ENCODE measurements at regions not wholly inside any gene's neighbourhood (a gene's known extent, or its start where the extent isn't known, plus 50 kb on each side); places are given as distances from the start of the nearest gene placed in this dataset.

- no peak overlapping the region for H3K9ac ChIP-seq (ENCODE audit: low read depth, low read length)
- H3K4me3 ChIP-seq (ENCODE audit: low read depth, low read length) = no peak overlapping the region
- H3K27me3 ChIP-seq (ENCODE audit: control insufficient read depth, insufficient read depth, low read length) = no peaks in the 10 kb centered on the region
- no peaks in the 10 kb centered on the region for H3K9me3 ChIP-seq (ENCODE audit: control insufficient read depth, insufficient read depth, low read length)
- no peaks in the 10 kb centered on the region for H3K4me1 ChIP-seq (ENCODE audit: control insufficient read depth, insufficient read depth, low read length)
- H3K36me3 ChIP-seq (ENCODE audit: control insufficient read depth, insufficient read depth, low read length) = no peaks in the 10 kb centered on the region
Measured at GRCh38 chr9:88803546-88804253, 187.6 kb upstream of the S1PR3 start.

DNA sequence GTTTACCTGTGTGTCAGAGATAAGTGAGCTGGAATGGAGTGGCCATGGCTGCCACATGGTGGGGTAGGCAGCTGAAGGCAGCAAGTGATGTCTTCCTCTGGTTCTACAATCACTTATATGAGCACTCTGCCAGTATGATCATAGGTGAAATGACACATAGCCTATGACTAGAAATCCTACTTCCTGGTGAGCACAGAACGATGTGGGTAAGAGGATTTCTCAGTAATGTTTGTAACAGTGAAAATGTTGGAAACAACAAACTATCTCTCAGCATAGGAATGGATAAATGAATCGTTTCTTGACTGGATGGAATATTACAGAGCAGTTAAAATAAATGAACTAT, 187.0 kb upstream of the S1PR3 start:
- H3K4me3 ChIP-seq (ENCODE audit: low read depth, low read length) = no peak overlapping the region
- no peaks in the 10 kb centered on the region for H3K9me3 ChIP-seq (ENCODE audit: control insufficient read depth, insufficient read depth, low read length)
- H3K27me3 ChIP-seq (ENCODE audit: control insufficient read depth, insufficient read depth, low read length) = no peaks in the 10 kb centered on the region
- no peak overlapping the region for H3K9ac ChIP-seq (ENCODE audit: low read depth, low read length)
- H3K4me1 ChIP-seq (ENCODE audit: control insufficient read depth, insufficient read depth, low read length) = no peaks in the 10 kb centered on the region
- H3K36me3 ChIP-seq (ENCODE audit: control insufficient read depth, insufficient read depth, low read length) = no peaks in the 10 kb centered on the region

DNA sequence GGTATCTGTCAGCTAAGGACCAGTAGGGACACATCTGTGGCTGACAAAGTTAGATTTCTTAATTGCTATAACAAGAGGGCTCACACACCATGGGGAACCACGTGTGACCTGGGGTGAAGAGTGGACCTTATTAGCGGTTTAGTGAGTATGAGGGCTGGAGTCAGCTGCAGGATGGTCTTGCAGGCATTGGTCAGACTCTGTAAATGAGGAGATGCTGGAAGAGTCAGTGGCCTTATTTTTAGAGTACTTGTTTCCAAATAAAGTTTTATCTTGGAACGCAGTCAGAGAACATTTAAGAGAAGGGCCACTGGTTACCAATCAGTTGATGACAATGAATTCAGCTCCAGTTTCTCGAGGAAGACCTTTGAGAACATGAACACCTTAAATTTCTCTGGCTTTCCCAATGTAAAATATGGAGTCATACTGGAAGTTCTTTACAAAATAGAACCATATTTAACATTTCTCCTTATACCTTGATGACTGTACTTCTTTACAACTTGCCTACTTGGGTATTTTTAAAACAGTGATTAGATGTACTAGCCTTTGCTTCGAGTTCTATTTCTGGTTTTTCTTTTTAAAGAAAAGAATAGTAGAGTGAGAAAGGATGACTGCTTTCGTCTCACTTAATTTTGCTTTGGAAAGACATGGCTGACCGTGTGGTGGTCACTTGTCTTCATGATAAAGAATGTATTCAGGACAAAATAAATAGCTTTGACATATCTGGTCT, 185.9 kb upstream of the S1PR3 start:
- H3K9me3 ChIP-seq (ENCODE audit: control insufficient read depth, insufficient read depth, low read length) = no peaks in the 10 kb centered on the region
- no peaks in the 10 kb centered on the region for H3K27me3 ChIP-seq (ENCODE audit: control insufficient read depth, insufficient read depth, low read length)
- no peaks in the 10 kb centered on the region for H3K4me1 ChIP-seq (ENCODE audit: control insufficient read depth, insufficient read depth, low read length)
- H3K9ac ChIP-seq (ENCODE audit: low read depth, low read length) = no peak overlapping the region
- no peak overlapping the region for H3K4me3 ChIP-seq (ENCODE audit: low read depth, low read length)
- no peaks in the 10 kb centered on the region for H3K36me3 ChIP-seq (ENCODE audit: control insufficient read depth, insufficient read depth, low read length)

DNA sequence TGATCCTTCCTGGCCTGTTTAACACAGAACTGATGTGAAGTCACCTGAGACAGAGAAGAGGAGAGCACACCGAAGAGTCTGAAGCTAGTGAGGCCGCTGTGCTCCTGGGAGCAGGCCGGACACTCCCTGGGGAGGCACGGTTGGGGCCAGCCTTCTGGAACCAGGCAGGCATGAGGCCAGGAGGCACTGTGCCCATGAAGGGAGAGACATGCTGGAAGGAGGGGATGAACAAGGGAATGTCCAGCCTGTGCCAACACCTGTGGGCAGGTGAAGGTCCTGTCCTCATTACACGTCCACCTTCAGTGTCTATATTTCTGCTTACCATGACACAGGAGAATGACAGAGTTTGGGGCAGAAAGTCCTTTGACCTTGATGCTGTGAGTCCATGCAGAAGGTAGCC, 183.8 kb upstream of the S1PR3 start:
- H3K9me3 ChIP-seq (ENCODE audit: control insufficient read depth, insufficient read depth, low read length) = no peaks in the 10 kb centered on the region
- H3K36me3 ChIP-seq (ENCODE audit: control insufficient read depth, insufficient read depth, low read length) = no peaks in the 10 kb centered on the region
- H3K9ac ChIP-seq (ENCODE audit: low read depth, low read length) = no peak overlapping the region
- H3K27me3 ChIP-seq (ENCODE audit: control insufficient read depth, insufficient read depth, low read length) = no peaks in the 10 kb centered on the region
- no peak overlapping the region for H3K4me3 ChIP-seq (ENCODE audit: low read depth, low read length)
- H3K4me1 ChIP-seq (ENCODE audit: control insufficient read depth, insufficient read depth, low read length) = no peaks in the 10 kb centered on the region

GRCh38 chr9:88808019-88808656, 183.1 kb upstream of the S1PR3 start:
- H3K9me3 ChIP-seq (ENCODE audit: control insufficient read depth, insufficient read depth, low read length) = no peaks in the 10 kb centered on the region
- no peak overlapping the region for H3K9ac ChIP-seq (ENCODE audit: low read depth, low read length)
- no peaks in the 10 kb centered on the region for H3K36me3 ChIP-seq (ENCODE audit: control insufficient read depth, insufficient read depth, low read length)

DNA sequence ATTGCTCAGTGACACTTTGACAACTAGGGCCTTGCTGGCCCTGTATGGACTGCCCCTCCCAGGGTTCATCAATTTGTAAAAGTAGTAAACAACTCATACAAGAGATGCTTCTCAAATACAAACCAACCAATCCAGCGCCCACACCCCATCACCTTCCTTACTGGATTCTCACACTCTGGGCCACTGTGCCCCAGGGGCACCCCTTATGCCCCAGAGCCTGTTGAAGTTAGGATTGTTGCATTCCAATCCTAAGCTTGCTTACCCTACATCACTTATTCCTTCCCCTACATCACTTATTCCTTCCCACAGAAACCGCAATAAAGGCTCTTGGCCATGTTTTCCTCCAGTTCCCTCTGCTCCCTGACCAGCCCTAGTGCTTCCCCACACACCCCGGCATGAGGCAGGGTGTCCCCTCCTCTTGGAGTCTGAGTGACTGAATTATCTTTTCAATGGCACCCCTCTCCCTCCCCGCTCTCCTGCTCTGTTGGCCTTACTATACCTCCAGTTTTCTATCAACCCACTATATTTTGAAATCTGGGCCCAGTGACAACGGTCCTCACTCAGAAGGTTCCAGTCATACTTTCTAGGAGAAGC, 182.4 kb upstream of the S1PR3 start:
- H3K36me3 ChIP-seq (ENCODE audit: control insufficient read depth, insufficient read depth, low read length) = no peaks in the 10 kb centered on the region
- H3K9me3 ChIP-seq (ENCODE audit: control insufficient read depth, insufficient read depth, low read length) = no peaks in the 10 kb centered on the region
- no peak overlapping the region for H3K4me3 ChIP-seq (ENCODE audit: low read depth, low read length)
- no peaks in the 10 kb centered on the region for H3K27me3 ChIP-seq (ENCODE audit: control insufficient read depth, insufficient read depth, low read length)
- no peak overlapping the region for H3K9ac ChIP-seq (ENCODE audit: low read depth, low read length)
- H3K4me1 ChIP-seq (ENCODE audit: control insufficient read depth, insufficient read depth, low read length) = no peaks in the 10 kb centered on the region

More at GRCh38 chr9:88808019-88808656, 183.1 kb upstream of the S1PR3 start:
- H3K4me3 ChIP-seq (ENCODE audit: low read depth, low read length) = no peak overlapping the region
- no peaks in the 10 kb centered on the region for H3K4me1 ChIP-seq (ENCODE audit: control insufficient read depth, insufficient read depth, low read length)
- H3K27me3 ChIP-seq (ENCODE audit: control insufficient read depth, insufficient read depth, low read length) = no peaks in the 10 kb centered on the region

- Histone ChIP-seq H3K36me3 (ENCODE audit: control insufficient read depth, insufficient read depth, low read length) (no peaks in the 10 kb centered on the region), H3K9me3 (ENCODE audit: control insufficient read depth, insufficient read depth, low read length) (no peaks in the 10 kb centered on the region), H3K9ac (ENCODE audit: low read depth, low read length) (no peak overlapping the region), H3K4me1 (ENCODE audit: control insufficient read depth, insufficient read depth, low read length) (no peaks in the 10 kb centered on the region), H3K27me3 (ENCODE audit: control insufficient read depth, insufficient read depth, low read length) (no peaks in the 10 kb centered on the region), H3K4me3 (ENCODE audit: low read depth, low read length) (no peak overlapping the region)
Measured at GRCh38 chr9:88809355-88810161, 181.7 kb upstream of the S1PR3 start.

DNA sequence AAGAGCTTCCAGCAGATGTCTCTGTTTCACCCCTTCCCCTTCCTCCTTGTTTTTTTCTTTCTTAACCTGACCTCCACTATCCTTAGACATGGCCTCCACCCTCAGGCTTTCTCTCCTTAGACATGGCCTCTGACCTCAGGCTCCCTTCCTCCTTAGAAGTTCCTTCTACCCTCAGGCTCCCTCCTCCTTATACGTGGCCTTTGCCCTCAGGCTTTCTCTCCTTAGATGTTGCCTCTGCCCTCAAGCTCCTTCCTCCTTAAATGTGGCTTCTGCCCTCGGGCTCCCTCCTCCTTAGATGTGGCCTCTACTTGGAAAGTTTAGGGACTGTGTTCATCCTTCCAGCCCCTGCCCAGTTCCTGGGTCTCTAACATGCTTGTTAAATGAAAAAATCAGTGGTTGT, 180.4 kb upstream of the S1PR3 start:
- no peak overlapping the region for H3K4me3 ChIP-seq (ENCODE audit: low read depth, low read length)
- no peaks in the 10 kb centered on the region for H3K27me3 ChIP-seq (ENCODE audit: control insufficient read depth, insufficient read depth, low read length)
- H3K9me3 ChIP-seq (ENCODE audit: control insufficient read depth, insufficient read depth, low read length) = no peaks in the 10 kb centered on the region
- H3K36me3 ChIP-seq (ENCODE audit: control insufficient read depth, insufficient read depth, low read length) = no peaks in the 10 kb centered on the region
- no peaks in the 10 kb centered on the region for H3K4me1 ChIP-seq (ENCODE audit: control insufficient read depth, insufficient read depth, low read length)
- H3K9ac ChIP-seq (ENCODE audit: low read depth, low read length) = no peak overlapping the region

DNA sequence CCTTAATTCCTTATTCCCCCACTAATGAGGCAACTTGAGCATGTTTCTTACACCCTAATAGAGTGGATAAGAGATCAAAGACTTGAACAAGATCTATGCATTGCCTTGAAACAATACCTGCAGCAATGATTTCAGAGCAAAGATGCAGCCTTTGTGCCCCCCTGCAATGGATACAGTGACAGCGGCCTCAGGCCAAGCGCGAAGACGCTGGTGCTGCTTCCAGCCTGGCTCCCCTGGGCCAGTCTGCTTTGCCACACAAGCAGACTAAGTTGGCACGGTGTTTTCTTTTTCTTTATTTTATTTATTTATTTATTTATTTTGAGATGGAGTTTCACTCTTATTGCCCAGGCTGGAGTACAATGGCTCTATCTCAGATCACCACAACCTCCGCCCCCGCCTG, 179.8 kb upstream of the S1PR3 start:
- H3K9me3 ChIP-seq (ENCODE audit: control insufficient read depth, insufficient read depth, low read length) = no peaks in the 10 kb centered on the region
- no peak overlapping the region for H3K9ac ChIP-seq (ENCODE audit: low read depth, low read length)
- H3K4me1 ChIP-seq (ENCODE audit: control insufficient read depth, insufficient read depth, low read length) = no peaks in the 10 kb centered on the region
- H3K4me3 ChIP-seq (ENCODE audit: low read depth, low read length) = no peak overlapping the region
- H3K27me3 ChIP-seq (ENCODE audit: control insufficient read depth, insufficient read depth, low read length) = no peaks in the 10 kb centered on the region
- no peaks in the 10 kb centered on the region for H3K36me3 ChIP-seq (ENCODE audit: control insufficient read depth, insufficient read depth, low read length)

DNA sequence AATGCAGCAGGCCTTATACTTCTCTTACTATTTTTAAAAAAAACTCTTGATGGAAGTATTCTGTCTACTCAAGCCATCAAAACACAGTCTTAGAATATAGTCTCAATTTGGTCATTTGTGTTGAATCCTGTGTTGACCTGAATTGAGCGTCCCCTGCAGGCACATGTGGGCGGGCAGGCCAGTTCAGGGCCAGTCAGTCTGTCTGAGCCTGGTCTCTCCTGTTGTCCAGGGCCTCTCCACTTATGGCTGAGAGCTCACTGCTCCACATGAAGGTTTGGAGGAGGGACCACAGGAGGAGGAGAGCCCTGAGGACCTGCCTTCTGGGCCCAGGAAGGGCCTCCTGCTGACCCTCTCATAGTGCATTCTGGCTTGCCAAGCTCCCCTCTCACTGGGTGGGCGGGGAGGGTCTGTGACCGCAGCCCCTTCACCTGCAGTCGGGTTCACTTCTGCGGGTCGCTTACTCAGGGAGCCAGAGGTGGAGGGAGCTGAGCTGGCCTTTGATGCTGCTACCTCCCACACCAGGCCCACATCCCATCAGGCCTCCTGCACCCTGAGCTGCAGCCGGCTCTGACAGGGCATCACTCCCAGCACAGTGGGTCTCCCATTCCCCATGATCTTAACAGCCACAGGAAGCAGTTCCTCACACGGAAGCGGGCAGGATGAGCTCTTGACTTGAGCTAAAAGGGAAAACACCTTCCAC, 178.2 kb upstream of the S1PR3 start:
- no peaks in the 10 kb centered on the region for H3K4me1 ChIP-seq (ENCODE audit: control insufficient read depth, insufficient read depth, low read length)
- no peak overlapping the region for H3K9ac ChIP-seq (ENCODE audit: low read depth, low read length)
- H3K4me3 ChIP-seq (ENCODE audit: low read depth, low read length) = no peak overlapping the region

More for the DNA sequence above, 178.2 kb upstream of the S1PR3 start:
- Histone ChIP-seq H3K27me3 (ENCODE audit: control insufficient read depth, insufficient read depth, low read length) (no peaks in the 10 kb centered on the region), H3K36me3 (ENCODE audit: control insufficient read depth, insufficient read depth, low read length) (no peaks in the 10 kb centered on the region), H3K9me3 (ENCODE audit: control insufficient read depth, insufficient read depth, low read length) (no peaks in the 10 kb centered on the region)

All from iPS-15b (cell line).